GM21526 (cell line): ENCODE measurements at regions not wholly inside any gene's neighbourhood (a gene's known extent, or its start where the extent isn't known, plus 50 kb on each side); places are given as distances from the start of the nearest gene placed in this dataset.

Experiments used
- ATAC-seq: cut with Tn5 transposase; IDR thresholded peaks from one replicate; pipeline ENCODE4 v1.9.1; 2021; ENCODE audit warnings: moderate library complexity; ENCODE audit not compliant: unreplicated experiment, low FRiP score

DNA sequence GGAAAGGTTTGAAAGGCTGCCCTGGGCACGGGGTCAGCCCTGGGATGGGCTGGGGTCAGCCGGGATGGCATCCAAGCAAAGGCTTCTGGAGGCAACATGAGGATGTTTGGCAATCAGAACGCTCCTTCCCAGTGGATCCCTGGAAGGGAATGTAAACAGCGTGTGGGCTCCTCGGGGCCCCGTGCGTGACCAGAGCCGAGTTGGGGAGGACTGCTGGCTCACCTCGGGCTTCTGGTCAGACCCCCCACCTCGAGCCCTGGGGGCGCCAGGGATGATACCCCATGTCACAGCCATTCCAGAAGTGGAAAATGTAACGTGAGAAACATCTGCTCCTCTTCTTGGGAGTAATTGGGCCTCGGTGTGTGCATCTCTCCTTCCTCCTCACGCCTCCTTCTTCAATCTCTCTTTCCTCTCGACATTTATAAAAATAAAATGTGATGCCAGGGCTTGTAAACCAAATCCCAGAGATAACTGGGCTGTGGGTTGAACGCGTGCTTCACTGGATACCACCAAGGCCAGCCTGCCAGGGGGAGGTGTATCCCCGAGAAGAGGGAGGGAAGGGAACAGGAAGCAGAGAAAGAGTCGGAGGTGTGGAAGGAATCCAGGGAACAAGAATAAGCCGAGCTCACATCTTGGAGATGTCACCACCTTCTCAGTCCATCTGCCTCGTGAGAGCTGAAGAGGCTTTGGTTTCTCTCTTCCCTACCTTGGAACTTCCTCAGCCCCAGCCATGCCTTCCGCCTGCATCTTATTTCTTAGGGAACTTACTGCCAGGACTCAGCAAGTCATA is 144.8 kb downstream of the NUAK1 start:
- no peak for ATAC-seq

DNA sequence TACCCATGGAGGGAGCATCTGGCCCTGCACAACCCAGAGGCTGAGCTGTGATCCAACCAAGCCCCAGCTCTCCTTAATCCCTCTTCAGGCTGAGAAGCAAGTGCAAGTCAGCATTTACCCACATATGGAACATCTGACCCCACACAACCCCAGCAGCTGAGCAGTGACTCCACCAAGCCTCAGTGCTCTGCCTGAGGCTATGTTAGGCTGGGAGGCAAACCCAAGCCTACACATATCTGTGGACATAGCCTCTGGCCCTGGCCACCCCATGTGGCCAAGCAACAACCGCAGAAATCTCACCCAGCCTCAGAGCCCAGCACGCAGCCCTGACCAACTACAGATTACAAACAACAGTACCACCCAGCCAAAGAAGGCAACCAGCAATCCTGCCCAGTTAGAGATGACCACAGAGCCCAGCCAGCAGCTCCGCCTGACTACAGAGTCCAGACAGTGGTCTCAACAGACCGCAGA is 142.8 kb downstream of the NUAK1 start:
- ATAC-seq: no peak

DNA sequence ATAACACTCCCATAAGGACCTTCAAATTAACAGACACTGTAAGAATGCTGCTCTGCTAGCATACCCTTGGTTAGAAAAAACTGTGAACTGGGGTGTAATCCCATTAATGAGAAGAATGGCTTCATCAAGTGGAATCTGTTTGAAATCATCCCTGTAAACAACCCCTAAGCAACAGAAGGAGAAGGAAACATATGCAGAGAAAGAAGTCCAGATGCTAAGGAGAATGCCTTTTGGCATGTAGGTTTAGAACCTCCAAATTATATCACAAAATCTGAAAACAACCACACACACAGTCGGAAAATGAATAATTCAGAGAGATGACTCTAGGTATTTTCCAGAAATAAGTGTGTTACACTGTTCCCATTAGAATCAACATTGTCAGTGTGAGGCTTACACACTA is 140.2 kb downstream of the NUAK1 start:
- no peak for ATAC-seq

DNA sequence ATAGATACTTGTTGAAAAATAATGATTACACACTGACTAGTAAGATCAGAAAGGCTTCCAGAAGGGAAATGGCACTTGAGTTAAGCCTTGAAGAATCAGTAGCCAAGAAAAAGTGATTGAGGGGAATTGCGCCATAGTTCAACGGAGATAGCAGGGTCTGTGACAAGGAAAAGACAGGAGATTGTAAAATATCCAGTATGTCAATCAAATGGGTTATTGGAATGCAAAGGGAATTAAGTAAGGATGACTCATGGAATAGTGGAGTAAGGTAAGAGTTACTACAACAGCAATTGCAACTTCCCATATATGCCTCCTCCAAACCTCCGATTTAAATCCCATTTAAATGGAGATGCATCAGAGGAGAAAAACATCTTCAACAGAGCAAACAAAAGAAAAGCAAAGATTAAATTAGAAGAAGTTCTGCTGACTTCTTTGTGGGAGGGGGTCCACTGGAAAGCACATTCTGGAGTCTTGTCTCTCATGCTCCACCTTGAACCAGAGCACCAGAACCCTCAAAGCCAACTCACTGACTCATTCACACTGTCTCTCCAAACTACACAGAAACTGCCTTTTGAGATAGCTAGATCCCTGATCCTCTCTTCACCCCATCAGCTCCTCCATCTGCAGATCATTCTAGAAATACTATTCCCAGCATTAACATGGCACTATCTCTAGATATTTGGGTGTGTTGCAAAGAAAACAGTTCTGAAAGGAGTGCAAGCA is 138.2 kb downstream of the NUAK1 start:
- no peak for ATAC-seq

DNA sequence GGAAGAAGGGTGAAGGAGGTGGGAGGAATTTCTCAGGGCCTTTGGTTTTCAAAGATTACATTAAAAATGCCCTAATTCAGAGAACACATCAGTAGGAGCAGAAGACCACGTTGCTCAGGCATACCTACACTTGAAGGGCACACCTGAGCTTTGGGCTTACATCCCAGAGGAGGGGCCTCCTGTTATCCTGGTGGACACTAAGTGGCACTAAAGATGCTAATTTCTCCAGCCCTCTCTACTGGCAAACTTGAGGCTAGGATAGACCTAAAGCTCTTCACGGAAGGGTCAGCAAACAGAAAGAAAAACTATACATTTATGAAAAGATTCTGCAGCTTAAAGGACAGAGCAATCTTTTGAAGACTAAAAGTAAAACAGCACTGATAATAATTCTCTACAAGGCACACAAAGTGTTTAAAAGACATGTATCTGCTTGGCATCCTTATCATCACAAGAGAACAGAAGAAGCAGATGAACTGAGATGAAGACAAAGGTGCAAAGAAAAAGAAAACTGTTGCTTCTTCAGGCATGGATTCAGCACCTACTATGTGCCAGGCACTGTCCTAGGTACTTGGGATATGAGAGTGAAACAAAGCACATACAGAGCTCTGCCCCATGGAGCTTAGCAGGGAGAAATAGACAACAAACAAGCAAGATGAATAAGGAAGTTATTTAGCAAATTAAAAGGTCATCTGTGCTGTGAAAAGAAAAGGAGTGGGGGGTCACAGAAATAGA is 137.5 kb downstream of the NUAK1 start:
- ATAC-seq: no peak

DNA sequence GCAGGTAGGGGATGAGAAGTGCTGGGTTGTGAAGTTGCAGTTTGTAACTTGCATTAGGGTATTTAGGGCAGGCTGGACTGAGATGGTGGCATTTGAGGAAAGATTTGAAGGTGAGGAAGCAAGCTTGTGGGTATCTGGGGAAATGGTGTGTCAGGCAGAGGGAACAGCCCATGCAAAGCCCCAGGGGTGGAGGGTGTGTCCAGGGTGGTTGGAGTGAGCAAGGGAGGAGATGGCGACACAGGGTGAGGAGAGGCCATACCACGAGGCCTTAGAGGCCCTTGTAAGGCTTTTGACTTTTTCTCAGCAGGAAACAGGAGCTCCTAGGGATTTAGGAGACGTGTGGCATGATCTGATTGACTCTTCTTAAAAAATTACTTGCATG is 136.9 kb downstream of the NUAK1 start:
- no peak for ATAC-seq

DNA sequence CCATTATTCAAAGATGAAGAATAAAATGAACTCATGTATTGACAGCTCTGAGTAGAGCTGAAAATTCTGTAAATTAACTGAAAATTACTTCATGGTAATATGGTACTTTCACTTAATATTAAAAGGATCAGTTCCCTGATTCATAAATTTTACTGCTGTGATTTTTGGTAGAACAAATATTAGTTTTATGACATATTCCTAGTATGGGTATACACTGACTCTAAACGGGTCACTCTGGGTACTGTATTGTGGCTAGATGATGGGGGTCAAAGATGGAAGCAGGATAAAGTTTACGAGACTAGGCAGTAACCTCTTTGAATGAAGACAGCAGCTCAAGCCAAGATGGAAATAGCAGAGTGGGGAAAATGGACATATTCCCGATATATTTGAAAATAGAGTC is 135.5 kb downstream of the NUAK1 start:
- no peak for ATAC-seq

DNA sequence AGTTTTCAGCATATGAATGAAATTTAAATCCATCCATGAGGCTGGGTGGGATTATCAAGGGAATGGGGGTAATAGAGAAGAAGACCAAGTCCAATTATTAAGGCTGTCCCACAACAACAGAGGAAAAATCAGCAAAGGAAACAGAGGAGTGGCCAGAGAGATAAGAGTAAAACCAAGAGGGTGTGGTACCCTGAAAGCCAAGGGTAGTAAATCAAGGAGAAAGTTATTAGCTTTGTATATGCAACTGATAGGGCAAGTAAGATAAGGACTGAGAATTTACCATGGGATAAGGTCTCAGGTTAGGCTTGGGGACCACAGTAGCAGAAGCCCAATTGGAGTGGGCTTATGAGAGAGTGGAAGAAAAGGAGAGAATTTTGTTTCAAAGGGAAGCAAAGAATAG is 134.5 kb downstream of the NUAK1 start:
- no peak for ATAC-seq

DNA sequence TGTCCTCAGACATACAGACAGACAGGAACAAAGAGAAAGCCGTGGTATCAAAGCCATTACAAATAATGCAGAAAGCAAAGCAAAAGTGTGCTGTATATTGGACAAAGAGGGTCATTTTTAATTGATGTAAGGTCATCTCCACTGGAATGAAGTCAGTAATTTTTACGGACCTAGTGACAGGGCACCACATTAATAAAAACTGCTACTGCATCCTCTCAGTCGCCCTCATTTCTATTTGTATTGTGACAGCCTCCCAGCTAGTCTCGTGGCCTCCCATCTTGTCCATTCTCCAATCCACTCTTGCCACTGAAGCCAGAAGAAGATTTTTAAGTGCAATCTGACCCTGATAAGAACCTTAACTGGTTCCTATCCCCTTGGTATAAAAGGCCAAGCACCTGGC is 132.4 kb downstream of the NUAK1 start:
- ATAC-seq: no peak

DNA sequence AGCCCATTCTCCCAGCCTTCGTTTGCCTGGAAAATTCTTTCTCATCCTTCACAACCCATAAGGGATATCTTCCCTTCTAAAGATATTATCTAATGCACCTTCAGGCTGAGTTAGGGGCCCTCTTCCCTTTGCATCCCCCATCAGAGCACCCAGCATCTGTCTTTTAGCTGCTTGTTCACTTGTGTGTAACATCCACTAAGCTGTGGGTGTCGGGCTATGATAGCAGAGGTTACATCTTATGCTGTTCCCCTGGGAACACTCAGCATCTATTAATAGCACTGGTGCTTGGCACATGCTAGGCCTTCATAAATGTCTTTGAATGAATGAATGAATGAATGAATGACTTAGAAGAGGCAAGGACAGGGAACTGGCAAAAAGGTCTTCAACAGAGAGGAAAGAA is 131.8 kb downstream of the NUAK1 start:
- ATAC-seq: no peak

DNA sequence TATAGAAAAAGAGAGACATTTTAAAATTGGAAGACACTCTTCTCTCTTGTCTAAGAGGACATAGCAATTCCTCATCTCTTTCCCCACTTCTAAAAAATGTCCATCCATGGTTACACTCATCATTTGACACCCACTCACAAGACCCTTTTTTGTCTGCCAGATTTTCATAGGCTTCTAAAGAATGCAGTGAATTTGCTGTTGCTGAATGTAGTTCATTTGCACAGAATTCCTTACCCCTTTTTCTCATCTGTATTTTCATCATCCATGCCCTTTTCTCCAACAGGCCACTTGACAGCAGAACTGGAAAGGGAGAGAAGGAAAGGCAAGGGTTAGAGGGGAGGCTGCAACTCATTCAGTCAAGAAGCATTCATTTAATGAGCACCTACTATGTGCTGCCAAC is 128.0 kb downstream of the NUAK1 start:
- no peak for ATAC-seq
